KMS-11 (cell line): ENCODE measurements at regions not wholly inside any gene's neighbourhood (a gene's known extent, or its start where the extent isn't known, plus 50 kb on each side); places are given as distances from the start of the nearest gene placed in this dataset.

Source experiments
- H2AFZ ChIP-seq: fragments of 200-600 bp; sonication (generic); 2 replicates; pipeline ENCODE4 v1.6.1; 2016; ENCODE audit warnings: antibody characterized with exemption, mixed run types, low read depth
- H3K27ac ChIP-seq: fragments of 200-600 bp; sonication (generic); 2 replicates; pipeline ENCODE4 v1.6.1; 2016; ENCODE audit warnings: mild to moderate bottlenecking, mixed run types
- H3K27me3 ChIP-seq: fragments of 200-600 bp; sonication (generic); 2 replicates; pipeline ENCODE4 v1.6.1; 2017; ENCODE audit warnings: mild to moderate bottlenecking, low read depth, mixed run types, moderate library complexity; ENCODE audit not compliant: insufficient read depth
- H3K36me3 ChIP-seq: fragments of 200-600 bp; sonication (generic); 2 replicates; pipeline ENCODE4 v1.6.1; 2017; ENCODE audit warnings: mild to moderate bottlenecking, mixed run types; ENCODE audit not compliant: insufficient read depth
- H3K4me1 ChIP-seq: fragments of 200-600 bp; sonication (generic); 2 replicates; pipeline ENCODE4 v1.6.1; 2016; ENCODE audit warnings: mild to moderate bottlenecking, low read depth, mixed run types; ENCODE audit not compliant: poor library complexity, severe bottlenecking
- H3K4me2 ChIP-seq: fragments of 200-600 bp; sonication (generic); 2 replicates; pipeline ENCODE4 v1.7.0; 2016; ENCODE audit warnings: mild to moderate bottlenecking, mixed run types
- H3K4me3 ChIP-seq: fragments of 200-600 bp; sonication (generic); IDR thresholded peaks from 2 replicates; pipeline ENCODE4 v1.6.1; 2017; ENCODE audit warnings: low read depth, low read length, mixed read lengths; ENCODE audit not compliant: insufficient read depth
- H3K79me2 ChIP-seq: fragments of 200-600 bp; sonication (generic); 2 replicates; pipeline ENCODE4 v1.6.1; 2016; ENCODE audit warnings: low read depth, mixed run types; ENCODE audit not compliant: insufficient read depth
- H3K9ac ChIP-seq: fragments of 200-600 bp; sonication (generic); 2 replicates; pipeline ENCODE4 v1.6.1; 2016; ENCODE audit warnings: mild to moderate bottlenecking, mixed run types
- H4K20me1 ChIP-seq: fragments of 200-600 bp; sonication (generic); 2 replicates; pipeline ENCODE4 v1.6.1; 2016; ENCODE audit warnings: mild to moderate bottlenecking, mixed run types; ENCODE audit not compliant: insufficient read depth
- TF ChIP-seq, protein P1 (sequence below): fragments of 200-600 bp; sonication (generic); conservative IDR thresholded peaks from 2 replicates; pipeline ENCODE4 v1.6.1; 2017; ENCODE audit warnings: low read depth, mild to moderate bottlenecking, antibody characterized with exemption, low read length, moderate library complexity, mixed read lengths

DNA sequence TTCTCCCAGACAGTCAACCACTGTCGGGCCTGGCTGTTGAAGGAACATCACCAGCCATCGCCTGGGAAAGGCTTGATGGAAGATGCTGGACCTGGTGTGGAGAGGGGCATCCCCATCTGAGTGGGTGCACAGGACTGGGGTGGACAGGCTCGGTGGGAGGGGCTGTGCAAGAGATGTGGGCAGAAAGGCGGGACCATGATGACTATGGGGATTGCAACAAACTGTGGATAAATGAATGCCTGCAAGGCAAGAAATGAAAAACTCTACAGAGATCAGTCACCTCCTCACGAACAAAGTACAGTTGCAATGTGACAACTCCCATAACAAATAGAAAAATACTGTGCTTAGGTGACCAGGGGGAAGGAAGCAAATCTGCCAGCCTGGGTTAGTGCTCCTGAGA lies 171.9 kb upstream of the GPR12 start:
- Histone ChIP-seq H3K4me1 (no peaks in the 10 kb centered on the region), H3K36me3 (no peaks in the 10 kb centered on the region), H3K4me3 (no peak overlapping the region), H2AFZ (no peak overlapping the region), H3K4me2 (no peak overlapping the region), H3K27me3 (no peaks in the 10 kb centered on the region), H3K79me2 (no peaks in the 10 kb centered on the region), H3K9ac (no peak overlapping the region), H3K27ac (no peak overlapping the region), H4K20me1 (no peaks in the 10 kb centered on the region)
- TF ChIP-seq, protein P1, sequence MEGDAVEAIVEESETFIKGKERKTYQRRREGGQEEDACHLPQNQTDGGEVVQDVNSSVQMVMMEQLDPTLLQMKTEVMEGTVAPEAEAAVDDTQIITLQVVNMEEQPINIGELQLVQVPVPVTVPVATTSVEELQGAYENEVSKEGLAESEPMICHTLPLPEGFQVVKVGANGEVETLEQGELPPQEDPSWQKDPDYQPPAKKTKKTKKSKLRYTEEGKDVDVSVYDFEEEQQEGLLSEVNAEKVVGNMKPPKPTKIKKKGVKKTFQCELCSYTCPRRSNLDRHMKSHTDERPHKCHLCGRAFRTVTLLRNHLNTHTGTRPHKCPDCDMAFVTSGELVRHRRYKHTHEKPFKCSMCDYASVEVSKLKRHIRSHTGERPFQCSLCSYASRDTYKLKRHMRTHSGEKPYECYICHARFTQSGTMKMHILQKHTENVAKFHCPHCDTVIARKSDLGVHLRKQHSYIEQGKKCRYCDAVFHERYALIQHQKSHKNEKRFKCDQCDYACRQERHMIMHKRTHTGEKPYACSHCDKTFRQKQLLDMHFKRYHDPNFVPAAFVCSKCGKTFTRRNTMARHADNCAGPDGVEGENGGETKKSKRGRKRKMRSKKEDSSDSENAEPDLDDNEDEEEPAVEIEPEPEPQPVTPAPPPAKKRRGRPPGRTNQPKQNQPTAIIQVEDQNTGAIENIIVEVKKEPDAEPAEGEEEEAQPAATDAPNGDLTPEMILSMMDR, result no peak

DNA sequence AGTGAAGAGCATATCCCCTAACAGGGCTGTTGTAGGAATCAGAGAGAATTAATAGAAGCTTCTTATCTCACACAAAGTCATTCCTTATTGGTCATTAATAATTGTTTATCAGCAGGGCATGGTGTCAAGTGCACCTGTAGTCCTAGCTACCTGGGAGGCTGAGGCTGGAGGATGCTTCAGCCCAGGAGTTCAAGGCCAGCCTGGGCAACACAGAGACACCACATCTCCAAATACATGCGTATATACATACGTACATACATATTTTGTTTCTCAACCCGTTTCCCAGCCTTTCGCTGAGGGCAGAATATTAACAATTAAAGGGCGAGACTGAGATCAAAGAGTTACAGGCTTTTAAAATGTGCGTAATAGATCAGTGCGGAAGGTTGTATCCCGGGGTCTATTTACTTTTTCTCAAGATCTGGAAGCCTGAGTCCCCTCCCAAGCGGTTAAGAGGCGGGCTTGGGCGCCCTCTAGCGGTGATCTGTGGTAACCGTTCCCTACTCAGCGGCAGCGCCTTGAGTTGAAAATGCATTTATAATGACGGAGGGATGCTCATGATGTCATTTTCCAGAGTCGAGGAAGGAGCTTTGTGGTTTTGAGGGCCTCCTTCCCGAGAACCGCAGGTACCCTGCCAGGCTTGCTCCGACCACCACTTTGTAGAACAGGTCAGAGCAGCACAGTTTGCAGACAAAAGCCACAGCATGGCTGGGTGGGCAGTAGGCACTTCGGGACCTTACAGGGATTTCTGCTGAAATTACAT lies 169.6 kb upstream of the GPR12 start:
- Histone ChIP-seq H3K4me1 (no peaks in the 10 kb centered on the region), H3K4me3 (no peak overlapping the region), H3K9ac (no peak overlapping the region), H3K27ac (no peak overlapping the region), H4K20me1 (no peaks in the 10 kb centered on the region), H3K79me2 (no peaks in the 10 kb centered on the region), H3K36me3 (no peaks in the 10 kb centered on the region), H3K4me2 (no peak overlapping the region), H2AFZ (no peak overlapping the region), H3K27me3 (no peaks in the 10 kb centered on the region)
- TF ChIP-seq, protein P1, result peak; percentile 81

DNA sequence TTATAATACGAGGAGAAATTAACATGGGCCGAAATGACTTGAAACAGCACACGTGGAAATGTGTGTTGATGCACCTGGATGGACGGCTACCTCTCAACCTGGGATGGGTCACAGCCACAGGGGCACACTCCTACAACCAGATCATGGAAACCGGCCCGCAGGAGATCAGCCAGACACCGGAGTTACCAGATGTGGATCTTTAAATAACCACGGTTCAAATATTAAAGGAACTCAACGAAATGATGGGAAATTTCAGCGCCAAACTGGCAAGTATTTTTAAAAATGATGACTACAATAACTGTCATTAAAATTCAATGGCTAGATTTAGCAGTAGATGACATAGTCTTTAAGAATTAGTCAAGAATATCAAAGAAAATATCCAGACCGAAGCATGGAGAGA lies 166.9 kb upstream of the GPR12 start:
- Histone ChIP-seq H3K27ac (no peak overlapping the region), H3K36me3 (no peaks in the 10 kb centered on the region), H3K27me3 (no peaks in the 10 kb centered on the region), H3K4me2 (no peak overlapping the region), H3K79me2 (no peaks in the 10 kb centered on the region), H2AFZ (no peak overlapping the region), H3K4me3 (no peak overlapping the region), H3K9ac (no peak overlapping the region), H3K4me1 (no peaks in the 10 kb centered on the region), H4K20me1 (no peaks in the 10 kb centered on the region)
- TF ChIP-seq, protein P1, result no peak

DNA sequence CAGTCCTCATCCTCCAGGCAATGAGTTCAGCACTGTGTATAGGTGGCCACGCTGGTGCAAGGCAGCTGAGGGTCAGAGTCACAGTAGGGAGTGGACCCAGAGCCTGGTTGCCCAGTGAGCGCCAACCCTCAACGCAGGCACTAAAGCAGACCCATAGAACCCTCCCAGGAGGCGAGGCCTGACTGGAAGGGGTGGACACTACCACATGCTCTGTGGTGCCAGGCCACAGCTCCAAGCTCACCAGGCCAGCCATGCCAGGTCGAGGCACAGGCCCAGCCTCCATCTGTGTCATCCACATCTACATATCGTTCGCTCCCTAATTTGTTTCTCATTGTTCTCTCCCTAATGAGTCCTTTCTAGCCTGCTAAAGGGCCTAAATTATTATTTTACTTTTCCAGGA lies 165.8 kb upstream of the GPR12 start:
- Histone ChIP-seq H3K79me2 (no peaks in the 10 kb centered on the region), H2AFZ (no peak overlapping the region), H4K20me1 (no peaks in the 10 kb centered on the region), H3K36me3 (no peaks in the 10 kb centered on the region), H3K27me3 (no peaks in the 10 kb centered on the region), H3K27ac (no peak overlapping the region), H3K4me3 (no peak overlapping the region), H3K9ac (no peak overlapping the region), H3K4me1 (no peaks in the 10 kb centered on the region), H3K4me2 (no peak overlapping the region)
- TF ChIP-seq, protein P1, result no peak
